ENCODE measurements at regions not wholly inside any gene's neighbourhood (a gene's known extent, or its start where the extent isn't known, plus 50 kb on each side); places are given as distances from the start of the nearest gene placed in this dataset.
A peak's percentile ranks its signal among the peaks of the same experiment; 100 is the strongest.
"Not testable (repeated sequence)": the region's sequence is repeated elsewhere in the genome, so short reads cannot be mapped to it uniquely, and the experiment has no call there.

- no peak for DNase-seq
Measured at GRCh38 chr1:104329278-104329677, 579.6 kb downstream of the AMY1C start.

GRCh38 chr1:104331763-104332162, 582.1 kb downstream of the AMY1C start:
- no peak for DNase-seq

GRCh38 chr1:104337927-104338326, 588.2 kb downstream of the AMY1C start:
- not testable (repeated sequence) for DNase-seq

GRCh38 chr1:104341944-104342343, 592.2 kb downstream of the AMY1C start:
- DNase-seq = no peak

GRCh38 chr1:104348277-104348676, 598.6 kb downstream of the AMY1C start:
- DNase-seq = no peak

- no peak for DNase-seq
Measured at GRCh38 chr1:104353580-104353979, 603.9 kb downstream of the AMY1C start.

GRCh38 chr1:104358086-104358485, 608.4 kb downstream of the AMY1C start:
- DNase-seq = no peak

GRCh38 chr1:104358621-104359020, 608.9 kb downstream of the AMY1C start:
- no peak for DNase-seq

- no peak for DNase-seq
Measured at GRCh38 chr1:104378414-104378813, 628.7 kb downstream of the AMY1C start.

GRCh38 chr1:104380003-104380402, 630.3 kb downstream of the AMY1C start:
- peak in 1 of 2 experiments; percentile 9 for DNase-seq

- no peak for DNase-seq
Measured at GRCh38 chr1:104387716-104388508, 638.2 kb downstream of the AMY1C start.

- no peak for DNase-seq
Measured at GRCh38 chr1:104392552-104392951, 642.9 kb downstream of the AMY1C start.

GRCh38 chr1:104402178-104402577, 652.5 kb downstream of the AMY1C start:
- no peak for DNase-seq

- DNase-seq = no peak
Measured at GRCh38 chr1:104403883-104404282, 654.2 kb downstream of the AMY1C start.

GRCh38 chr1:104406728-104407127, 657.0 kb downstream of the AMY1C start:
- no peak for DNase-seq

GRCh38 chr1:104408268-104408667, 658.6 kb downstream of the AMY1C start:
- DNase-seq = no peak

- DNase-seq = no peak
Measured at GRCh38 chr1:104435255-104435654, 685.6 kb downstream of the AMY1C start.

- no peak for DNase-seq
Measured at GRCh38 chr1:104440011-104440410, 690.3 kb downstream of the AMY1C start.

- no peak for DNase-seq
Measured at GRCh38 chr1:104456724-104457123, 707.0 kb downstream of the AMY1C start.

GRCh38 chr1:104459886-104460285, 710.2 kb downstream of the AMY1C start:
- DNase-seq = no peak

- no peak for DNase-seq
Measured at GRCh38 chr1:104460880-104461279, 711.2 kb downstream of the AMY1C start.

GRCh38 chr1:104463126-104463697, 713.5 kb downstream of the AMY1C start:
- DNase-seq = no peak

GRCh38 chr1:104466068-104466467, 716.4 kb downstream of the AMY1C start:
- DNase-seq = no peak

GRCh38 chr1:104467590-104467989, 717.9 kb downstream of the AMY1C start:
- DNase-seq = no peak

GRCh38 chr1:104468282-104468681, 718.6 kb downstream of the AMY1C start:
- DNase-seq = no peak

Measured in SW 1271 (cell line).